ENCODE measurements at regions not wholly inside any gene's neighbourhood (a gene's known extent, or its start where the extent isn't known, plus 50 kb on each side); places are given as distances from the start of the nearest gene placed in this dataset.

GRCh38 chr4:173699841-173700475 is 169.9 kb upstream of the HAND2 start:
- no peak for TF ChIP-seq CTCF (IDR thresholded peaks at IDR 0.05)
- no peak for TF ChIP-seq EP300 (IDR thresholded peaks at IDR 0.05)
- no peak for TF ChIP-seq POLR2A (IDR thresholded peaks at IDR 0.05)
- no peak for TF ChIP-seq POLR2AphosphoS5 (IDR thresholded peaks at IDR 0.05)
- Histone ChIP-seq H3K4me3 (no peak overlapping the region), H3K27me3 (no peaks in the 10 kb centered on the region), H3K36me3 (no peaks in the 10 kb centered on the region), H3K27ac (no peak overlapping the region), H3K4me1 (no peaks in the 10 kb centered on the region), H3K9me3 (no peaks in the 10 kb centered on the region)
- 79% methylated on average over 2 of the region's 2 CpGs for WGBS
- no peak for DNase-seq (ENCODE audit: low spot score in 2 of 2)

GRCh38 chr4:173698557-173699262 is 168.7 kb upstream of the HAND2 start:
- H3K4me1 ChIP-seq = no peaks in the 10 kb centered on the region
- H3K4me3 ChIP-seq = no peak overlapping the region
- H3K27me3 ChIP-seq = no peaks in the 10 kb centered on the region
- DNase-seq (ENCODE audit: low spot score in 2 of 2) = no peak
- H3K27ac ChIP-seq = no peak overlapping the region
- TF ChIP-seq POLR2AphosphoS5 (IDR thresholded peaks at IDR 0.05) (no peak), CTCF (IDR thresholded peaks at IDR 0.05) (no peak), POLR2A (IDR thresholded peaks at IDR 0.05) (no peak), EP300 (IDR thresholded peaks at IDR 0.05) (no peak)
- no peaks in the 10 kb centered on the region for H3K9me3 ChIP-seq
- 70% methylated on average over 9 of the region's 10 CpGs for WGBS
- no peaks in the 10 kb centered on the region for H3K36me3 ChIP-seq

GRCh38 chr4:173697840-173698239 is 167.8 kb upstream of the HAND2 start:
- H3K4me1 ChIP-seq = no peaks in the 10 kb centered on the region
- H3K9me3 ChIP-seq = no peaks in the 10 kb centered on the region
- no peaks in the 10 kb centered on the region for H3K36me3 ChIP-seq
- TF ChIP-seq POLR2AphosphoS5 (IDR thresholded peaks at IDR 0.05) (no peak), POLR2A (IDR thresholded peaks at IDR 0.05) (no peak), EP300 (IDR thresholded peaks at IDR 0.05) (no peak)
- DNase-seq (ENCODE audit: low spot score in 2 of 2) = no peak
- H3K4me3 ChIP-seq = no peak overlapping the region
- H3K27ac ChIP-seq = no peak overlapping the region
- 84% methylated on average over 4 of the region's 4 CpGs for WGBS
- H3K27me3 ChIP-seq = no peaks in the 10 kb centered on the region

GRCh38 chr4:173696551-173696950 is 166.5 kb upstream of the HAND2 start:
- H3K27ac ChIP-seq = no peak overlapping the region
- no peaks in the 10 kb centered on the region for H3K4me1 ChIP-seq
- TF ChIP-seq EP300 (IDR thresholded peaks at IDR 0.05) = no peak
- no peak for TF ChIP-seq POLR2AphosphoS5 (IDR thresholded peaks at IDR 0.05)
- no peak for TF ChIP-seq CTCF (IDR thresholded peaks at IDR 0.05)
- no peak for TF ChIP-seq POLR2A (IDR thresholded peaks at IDR 0.05)
- H3K4me3 ChIP-seq = no peak overlapping the region
- DNase-seq (ENCODE audit: low spot score in 2 of 2) = no peak
- no peaks in the 10 kb centered on the region for H3K36me3 ChIP-seq
- 100% methylated on average over 1 of the region's 1 CpG for WGBS
- H3K27me3 ChIP-seq = no peaks in the 10 kb centered on the region
- no peaks in the 10 kb centered on the region for H3K9me3 ChIP-seq

- DNase-seq (ENCODE audit: low spot score in 2 of 2) = no peak
- TF ChIP-seq EP300 (IDR thresholded peaks at IDR 0.05) (no peak), CTCF (IDR thresholded peaks at IDR 0.05) (no peak), POLR2A (IDR thresholded peaks at IDR 0.05) (no peak), POLR2AphosphoS5 (IDR thresholded peaks at IDR 0.05) (no peak)
- Histone ChIP-seq H3K27me3 (no peaks in the 10 kb centered on the region), H3K9me3 (no peaks in the 10 kb centered on the region), H3K27ac (no peak overlapping the region), H3K4me1 (no peaks in the 10 kb centered on the region), H3K4me3 (no peak overlapping the region), H3K36me3 (no peaks in the 10 kb centered on the region)
- WGBS = 68% methylated on average over 5 of the region's 5 CpGs
These were observed 166.0 kb upstream of the HAND2 start for GRCh38 chr4:173696011-173696410.
